HEK293T (cell line): ENCODE measurements at regions not wholly inside any gene's neighbourhood (a gene's known extent, or its start where the extent isn't known, plus 50 kb on each side); places are given as distances from the start of the nearest gene placed in this dataset.

ENCODE experiments used
- ARNT ChIP-seq: fragments of 450-650 bp; IDR thresholded peaks from 2 replicates; pipeline ENCODE4 v1.6.1; 2017; ENCODE audit warnings: mild to moderate bottlenecking
- BHLHE40 ChIP-seq: fragments of 450-650 bp; IDR thresholded peaks from 2 replicates; pipeline ENCODE4 v1.6.1; 2016; ENCODE audit warnings: mild to moderate bottlenecking, moderate library complexity, borderline replicate concordance
- ELF4 ChIP-seq: fragments of 450-650 bp; IDR thresholded peaks from 2 replicates; pipeline ENCODE4 v1.6.1; 2017; ENCODE audit warnings: antibody characterized with exemption
- FOXA1 ChIP-seq: fragments of 450-650 bp; IDR thresholded peaks from 2 replicates; pipeline ENCODE4 v1.6.1; 2016; ENCODE audit warnings: mild to moderate bottlenecking
- FOXK2 ChIP-seq: fragments of 450-650 bp; IDR thresholded peaks from 2 replicates; pipeline ENCODE4 v1.6.1; 2016; ENCODE audit warnings: mild to moderate bottlenecking
- HDGF ChIP-seq: fragments of 450-650 bp; IDR thresholded peaks from 2 replicates; pipeline ENCODE4 v1.6.1; 2017; ENCODE audit warnings: antibody characterized with exemption, borderline replicate concordance
- LEF1 ChIP-seq: fragments of 450-650 bp; IDR thresholded peaks from 2 replicates; pipeline ENCODE4 v1.6.1; 2017; ENCODE audit warnings: mild to moderate bottlenecking, borderline replicate concordance
- PKNOX1 ChIP-seq: fragments of 450-650 bp; IDR thresholded peaks from 2 replicates; pipeline ENCODE4 v1.6.1; 2016
- SP1 ChIP-seq: fragments of 450-650 bp; IDR thresholded peaks from 2 replicates; pipeline ENCODE4 v1.6.1; 2017

- no peak for TF ChIP-seq FOXK2
- TF ChIP-seq SP1: no peak
- TF ChIP-seq FOXA1: no peak
- TF ChIP-seq PKNOX1: no peak
- TF ChIP-seq ELF4: no peak
- no peak for TF ChIP-seq ARNT
- TF ChIP-seq LEF1: no peak
- no peak for TF ChIP-seq HDGF
- no peak for TF ChIP-seq BHLHE40
These were observed 163.3 kb upstream of the BMP2 start for GRCh38 chr20:6604179-6604578.
